ENCODE measurements at regions not wholly inside any gene's neighbourhood (a gene's known extent, or its start where the extent isn't known, plus 50 kb on each side); places are given as distances from the start of the nearest gene placed in this dataset.
"Not testable (repeated sequence)": the region's sequence is repeated elsewhere in the genome, so short reads cannot be mapped to it uniquely, and the experiment has no call there.

- POLR2A ChIA-PET = no interaction called here
- CTCF ChIA-PET = no interaction called here
Observed at GRCh38 chr4:155592179-155592937, 74.3 kb upstream of the GUCY1A1 start.

GRCh38 chr4:155591738-155592143 is 74.9 kb upstream of the GUCY1A1 start:
- ChIA-PET POLR2A (no interaction called here), CTCF (no interaction called here)

- ChIA-PET POLR2A (no interaction called here), CTCF (no interaction called here)
Observed at GRCh38 chr4:155590796-155591585, 75.7 kb upstream of the GUCY1A1 start.

- POLR2A ChIA-PET = no interaction called here
- CTCF ChIA-PET = no interaction called here
Observed at GRCh38 chr4:155588437-155588836, 78.2 kb upstream of the GUCY1A1 start.

GRCh38 chr4:155587766-155588165 is 78.9 kb upstream of the GUCY1A1 start:
- ChIA-PET CTCF (no interaction called here), POLR2A (no interaction called here)

- CTCF ChIA-PET = no interaction called here
- POLR2A ChIA-PET = no interaction called here
Observed at GRCh38 chr4:155582971-155583437, 83.6 kb upstream of the GUCY1A1 start.

- ChIA-PET POLR2A (no interaction called here), CTCF (no interaction called here)
Observed at GRCh38 chr4:155582041-155582440, 84.6 kb upstream of the GUCY1A1 start.

- POLR2A ChIA-PET = no interaction called here
- CTCF ChIA-PET = no interaction called here
Observed at GRCh38 chr4:155578726-155579370, 87.8 kb upstream of the GUCY1A1 start.

- ChIA-PET CTCF (no interaction called here), POLR2A (no interaction called here)
Observed at GRCh38 chr4:155578219-155578618, 88.4 kb upstream of the GUCY1A1 start.

GRCh38 chr4:155574329-155574728 is 92.3 kb upstream of the GUCY1A1 start:
- POLR2A ChIA-PET, CTCF ChIA-PET: not testable (repeated sequence)

GRCh38 chr4:155573126-155573525 is 93.5 kb upstream of the GUCY1A1 start:
- CTCF ChIA-PET = no interaction called here
- POLR2A ChIA-PET = no interaction called here

- ChIA-PET CTCF (interaction anchor here (0.6 kb wide), 1 partner anchor 25 kb away, joined by 3 read pairs; no protein-coding TSS in a partner anchor), POLR2A (no interaction called here)
Observed at GRCh38 chr4:155572106-155572703, 94.4 kb upstream of the GUCY1A1 start.

GRCh38 chr4:155571184-155571944 is 95.3 kb upstream of the GUCY1A1 start:
- ChIA-PET CTCF (no interaction called here), POLR2A (no interaction called here)

- CTCF ChIA-PET = no interaction called here
- POLR2A ChIA-PET = no interaction called here
Observed at GRCh38 chr4:155570661-155571060, 96.0 kb upstream of the GUCY1A1 start.

GRCh38 chr4:155569960-155570515 is 96.6 kb upstream of the GUCY1A1 start:
- ChIA-PET CTCF (no interaction called here), POLR2A (no interaction called here)

- ChIA-PET CTCF (no interaction called here), POLR2A (no interaction called here)
Observed at GRCh38 chr4:155569471-155569870, 97.2 kb upstream of the GUCY1A1 start.

GRCh38 chr4:155568641-155569220 is 97.9 kb upstream of the GUCY1A1 start:
- POLR2A ChIA-PET = no interaction called here

GRCh38 chr4:155566354-155566753 is 100.3 kb upstream of the GUCY1A1 start:
- CTCF ChIA-PET = no interaction called here
- POLR2A ChIA-PET = no interaction called here

More at GRCh38 chr4:155568641-155569220, 97.9 kb upstream of the GUCY1A1 start:
- CTCF ChIA-PET = no interaction called here

GRCh38 chr4:155565776-155566175 is 100.9 kb upstream of the GUCY1A1 start:
- POLR2A ChIA-PET = no interaction called here
- CTCF ChIA-PET = no interaction called here
